Stimulated activated CD4-positive, alpha-beta T cell treated with anti-CD3 and anti-CD28 coated beads, Interleukin-2, amount 100 ng/mL, for 4 hours (primary cell): ENCODE measurements at regions not wholly inside any gene's neighbourhood (a gene's known extent, or its start where the extent isn't known, plus 50 kb on each side); places are given as distances from the start of the nearest gene placed in this dataset.

Source experiments
- DNase-seq: peaks from one replicate; pipeline ENCODE4 v3.0.0-alpha.2; 2020; ENCODE audit warnings: low read depth

- DNase-seq: no peak
Observed at GRCh38 chr13:74476365-74476764, 342.2 kb upstream of the KLF12 start.

GRCh38 chr13:74466864-74467263 lies 332.7 kb upstream of the KLF12 start:
- no peak for DNase-seq

GRCh38 chr13:74466020-74466419 lies 331.8 kb upstream of the KLF12 start:
- no peak for DNase-seq

DNA sequence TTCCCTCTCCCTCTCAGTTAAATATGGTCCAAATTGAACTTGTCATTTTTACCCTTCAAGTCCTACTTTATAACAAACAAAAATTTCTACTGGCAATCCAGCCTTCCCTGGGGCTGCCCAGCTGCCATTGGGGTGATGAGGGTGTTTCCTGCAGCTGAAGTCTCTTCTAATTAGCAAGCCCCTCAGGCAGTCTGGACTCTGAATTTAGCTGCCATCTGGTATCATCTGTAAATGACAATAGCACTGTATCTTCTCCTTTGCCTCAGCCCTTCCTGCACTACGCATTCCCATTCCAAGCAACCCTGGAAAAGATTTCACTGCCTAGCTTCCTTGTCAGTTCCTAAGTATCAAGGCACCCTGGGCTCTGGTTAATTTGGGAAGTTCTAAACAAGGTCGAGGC lies 331.1 kb upstream of the KLF12 start:
- DNase-seq: no peak

DNA sequence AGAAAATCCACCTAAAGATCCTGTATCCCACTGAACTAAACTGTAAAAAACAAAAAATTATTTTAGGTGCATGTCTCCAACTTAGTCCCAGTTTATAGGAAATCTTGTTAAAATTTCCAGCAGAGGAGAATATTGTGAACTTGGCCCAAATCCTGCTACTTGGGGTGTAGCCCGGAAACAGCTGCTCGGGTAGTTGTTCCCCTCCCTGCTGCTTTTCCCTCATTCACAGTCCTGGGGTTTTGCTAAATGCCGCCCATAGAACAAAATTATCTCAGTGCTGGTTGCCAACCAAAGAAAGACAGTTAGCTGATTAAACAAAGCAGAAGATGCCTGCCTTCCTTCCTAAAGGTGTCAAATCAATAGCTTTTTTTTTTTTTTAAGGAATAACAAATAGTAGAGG lies 330.5 kb upstream of the KLF12 start:
- DNase-seq: no peak

GRCh38 chr13:74461011-74461410 lies 326.8 kb upstream of the KLF12 start:
- DNase-seq: no peak

DNA sequence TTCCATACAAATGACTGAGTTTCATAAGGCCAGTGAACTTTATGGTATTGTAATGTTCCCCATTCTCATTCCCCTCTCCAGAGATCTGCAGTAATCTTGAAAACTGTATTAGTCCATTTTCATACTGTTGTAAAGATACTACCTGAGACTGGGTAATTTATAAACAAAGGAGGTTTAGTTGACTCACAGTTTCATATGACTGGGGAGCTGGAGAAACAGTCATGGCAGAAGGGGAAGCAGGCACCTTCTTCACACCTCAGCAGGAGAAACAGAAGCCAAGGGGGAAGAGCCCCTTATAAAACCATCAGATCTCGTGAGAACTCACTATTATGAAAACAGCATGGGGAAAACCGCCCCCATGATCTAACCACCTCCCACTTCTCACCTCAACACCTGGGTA lies 318.7 kb upstream of the KLF12 start:
- no peak for DNase-seq

DNA sequence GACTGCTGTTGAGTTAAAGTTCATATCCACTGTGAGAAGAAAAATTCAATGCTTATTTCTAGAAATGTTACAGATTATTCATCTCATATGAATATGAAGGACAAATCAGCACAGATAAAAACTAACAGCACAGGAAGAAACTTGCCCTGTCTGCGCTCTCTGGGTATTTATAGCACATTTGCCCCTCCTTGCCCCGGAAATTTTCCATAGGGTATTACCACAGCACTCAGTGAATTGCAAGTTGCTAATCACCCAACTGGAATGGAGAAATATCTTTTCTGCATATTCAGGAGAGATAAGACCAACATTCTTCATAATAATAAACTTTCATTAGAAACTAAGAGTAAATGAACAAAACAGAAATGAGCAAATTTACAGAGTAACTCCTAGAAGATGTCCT lies 318.0 kb upstream of the KLF12 start:
- DNase-seq: no peak

DNA sequence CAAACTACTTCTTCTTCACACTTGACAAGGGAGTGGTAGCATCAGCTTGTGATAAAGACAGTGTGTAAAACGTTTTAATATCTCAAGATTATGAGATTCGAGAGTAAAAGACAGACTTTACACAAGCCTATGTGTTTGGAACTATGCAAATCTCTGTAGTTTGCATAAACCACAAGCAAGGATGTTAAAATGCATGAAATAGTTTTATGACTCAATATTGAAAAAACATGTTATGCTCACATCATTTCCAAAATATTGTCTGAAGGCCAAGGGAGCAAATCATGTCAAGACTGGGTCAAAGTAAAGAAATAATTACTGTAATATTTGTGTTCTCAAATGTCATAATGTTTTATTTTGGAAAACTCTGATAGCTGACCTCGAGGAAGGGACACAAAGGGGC lies 316.8 kb upstream of the KLF12 start:
- DNase-seq: no peak

DNA sequence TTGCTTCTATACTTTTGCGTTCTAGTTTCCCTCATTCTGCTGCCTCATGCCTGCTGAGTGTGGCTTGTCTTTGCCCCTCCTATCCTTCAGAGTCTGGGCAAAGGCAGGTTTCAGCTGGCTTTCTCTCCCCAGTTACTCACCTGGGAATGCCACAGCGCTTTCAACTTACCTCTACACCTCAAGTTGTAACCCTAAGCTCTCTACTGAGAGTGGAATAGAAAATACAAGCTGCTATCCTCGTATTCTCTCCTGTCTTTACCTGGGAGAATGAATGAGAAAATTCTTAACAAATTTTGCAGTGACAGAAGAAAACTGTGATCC lies 316.3 kb upstream of the KLF12 start:
- DNase-seq: no peak

DNA sequence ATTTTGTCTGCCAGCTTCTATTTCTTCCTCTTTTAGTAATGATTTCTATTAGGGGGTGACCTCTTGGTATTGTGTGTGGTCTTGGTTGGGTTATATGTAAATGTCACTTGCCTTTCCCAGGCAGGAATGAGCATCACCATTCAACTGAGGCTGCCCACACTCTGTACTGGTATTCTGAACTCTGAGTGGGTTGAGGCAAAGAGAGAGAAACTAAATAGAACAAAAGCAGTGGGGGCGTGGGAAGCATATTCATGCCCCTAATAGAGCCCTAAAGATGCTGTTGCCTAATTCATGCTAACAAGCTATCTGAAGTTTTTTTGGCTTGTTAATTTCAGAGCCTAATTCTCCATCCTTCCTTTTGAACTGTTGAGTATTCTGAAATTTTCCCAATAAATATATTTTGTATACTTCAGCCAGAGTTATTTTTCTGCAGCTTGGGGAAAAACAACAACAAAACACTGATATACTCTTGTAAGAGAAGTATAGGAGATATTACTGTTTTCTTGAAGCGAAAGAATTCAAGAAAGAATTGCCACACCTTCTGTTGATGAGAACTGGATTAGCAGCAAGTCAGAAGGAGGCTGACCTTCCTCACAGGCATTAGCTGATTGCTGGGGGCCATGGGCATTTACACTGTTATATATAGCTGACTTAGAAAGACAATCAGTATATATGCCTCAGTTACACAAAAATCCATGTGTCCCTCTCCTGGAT lies 315.8 kb upstream of the KLF12 start:
- no peak for DNase-seq

DNA sequence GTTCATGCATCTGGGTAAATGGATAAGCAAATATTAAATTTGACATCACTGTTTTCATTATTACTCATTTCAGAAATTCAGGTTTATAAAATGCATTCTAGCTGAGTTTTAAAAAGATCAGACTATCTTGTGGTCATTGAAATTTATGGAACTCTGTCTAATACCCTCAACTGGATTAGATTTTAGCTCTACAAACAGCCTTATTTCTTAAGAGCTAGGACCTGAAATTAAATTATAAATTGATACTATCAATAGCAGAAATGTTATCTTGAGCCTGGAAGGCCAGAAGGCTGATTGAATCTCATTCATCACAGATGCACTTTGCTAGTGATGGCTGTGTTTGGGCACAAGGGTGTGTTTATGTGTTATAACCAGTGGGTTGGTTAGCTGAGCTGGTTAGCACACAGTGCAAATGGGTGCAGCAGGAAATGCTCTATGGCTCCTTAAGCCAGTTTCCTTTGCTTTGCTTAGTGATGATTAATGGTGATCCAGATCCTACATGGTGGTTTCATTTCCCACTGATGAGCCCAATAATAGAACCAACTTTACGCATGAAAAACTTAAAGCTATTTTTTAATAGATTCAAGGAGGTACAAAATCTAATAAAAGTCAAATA lies 310.8 kb upstream of the KLF12 start:
- DNase-seq: no peak

DNA sequence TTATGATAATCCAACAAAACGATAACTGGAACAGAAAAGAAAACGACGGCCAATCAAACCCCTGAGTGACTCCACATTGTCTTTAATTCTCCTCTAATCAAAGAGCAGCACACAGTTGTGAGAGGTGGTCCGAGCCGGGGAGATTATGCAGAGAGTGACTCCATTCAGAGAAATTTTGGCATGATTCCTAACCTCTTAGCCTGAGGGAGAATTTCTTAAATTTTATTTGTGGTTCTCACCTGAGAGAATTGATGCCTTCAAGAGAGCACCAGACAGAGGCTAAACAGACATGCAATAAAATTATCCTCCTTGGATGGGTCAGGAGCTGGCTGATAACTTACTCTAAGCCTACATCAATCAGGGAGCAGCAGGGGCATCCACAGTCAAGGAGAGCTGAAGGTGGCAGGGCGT lies 310.0 kb upstream of the KLF12 start:
- no peak for DNase-seq

GRCh38 chr13:74443631-74444030 lies 309.4 kb upstream of the KLF12 start:
- no peak for DNase-seq

- DNase-seq: no peak
Observed at GRCh38 chr13:74442751-74443150, 308.5 kb upstream of the KLF12 start.

GRCh38 chr13:74438901-74439300 lies 304.7 kb upstream of the KLF12 start:
- no peak for DNase-seq

DNA sequence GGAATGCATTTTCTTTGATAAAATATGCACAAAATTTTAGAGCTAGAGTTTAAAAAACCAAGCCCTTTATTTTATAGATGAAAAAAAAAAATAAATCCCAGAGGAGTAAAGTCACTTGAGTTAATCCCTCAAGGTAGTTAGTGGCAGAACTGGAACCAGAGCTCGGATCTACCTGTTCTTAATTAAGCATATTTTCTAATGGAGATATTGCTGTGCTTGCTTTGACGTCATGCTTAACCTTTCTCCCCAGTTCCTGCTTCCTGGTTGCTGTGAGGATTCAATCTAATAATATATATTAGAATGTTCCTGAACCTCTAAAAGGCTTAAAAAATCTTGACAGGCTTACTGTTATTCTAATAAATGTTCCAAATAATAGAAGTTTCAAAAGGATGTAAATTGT lies 300.6 kb upstream of the KLF12 start:
- no peak for DNase-seq

DNA sequence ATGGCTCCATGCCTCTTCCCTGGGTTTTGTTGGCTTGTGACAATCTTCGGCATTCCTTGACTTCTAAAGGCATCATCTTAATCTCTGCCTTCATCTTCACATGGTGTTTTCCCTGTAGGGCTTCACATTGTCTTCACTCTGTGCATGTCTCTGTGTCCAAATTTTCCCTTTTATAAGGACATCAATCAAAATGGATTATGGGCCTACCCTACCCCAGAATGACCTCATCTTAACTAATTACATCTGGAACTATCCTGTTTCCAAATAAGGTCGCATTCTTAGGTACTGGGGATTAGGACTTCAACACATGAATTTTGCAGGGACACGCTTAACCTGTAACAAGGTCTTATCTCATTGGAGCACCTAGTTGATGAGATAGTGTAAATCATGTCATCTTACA lies 290.3 kb upstream of the KLF12 start:
- no peak for DNase-seq

DNA sequence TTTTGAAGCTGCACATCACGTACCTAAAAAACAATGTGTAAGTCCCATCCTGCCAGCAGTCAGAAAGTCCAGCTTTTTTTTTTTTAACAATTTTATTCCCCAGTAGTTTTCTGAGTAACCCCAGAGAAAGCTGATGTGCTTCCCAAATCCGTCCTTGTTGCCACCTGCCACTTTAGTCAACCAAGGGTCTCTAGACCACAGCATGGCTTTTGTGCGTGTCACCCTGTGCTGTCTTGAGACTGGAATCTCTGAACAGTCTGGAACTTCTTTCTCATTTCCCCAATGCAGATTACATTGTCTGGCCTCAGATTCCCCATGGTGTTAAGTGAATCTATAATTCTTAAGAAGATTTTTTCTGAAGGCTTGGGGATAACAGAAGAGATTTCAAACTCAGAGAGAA lies 289.2 kb upstream of the KLF12 start:
- no peak for DNase-seq

DNA sequence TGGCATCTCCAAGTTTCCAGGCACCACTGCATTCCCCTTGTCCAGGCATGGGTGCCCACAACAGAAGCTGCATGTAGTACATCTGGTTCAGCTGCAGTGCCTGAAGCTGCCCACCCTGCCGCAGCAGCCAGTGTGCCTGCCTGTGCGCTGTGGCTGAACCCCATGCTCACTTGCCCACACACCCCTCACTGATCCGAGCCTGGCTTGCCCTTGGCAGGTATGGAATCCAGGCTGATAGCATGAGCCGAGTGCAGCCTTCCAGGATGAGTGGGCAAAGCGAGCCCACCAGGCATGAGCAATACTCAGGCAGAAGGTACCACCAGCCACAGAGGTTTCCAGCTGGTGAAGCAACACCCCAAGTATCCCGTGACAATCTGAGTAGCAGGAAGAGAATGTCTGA lies 280.3 kb upstream of the KLF12 start:
- no peak for DNase-seq

- no peak for DNase-seq
Observed at GRCh38 chr13:74413482-74413881, 279.3 kb upstream of the KLF12 start.

DNA sequence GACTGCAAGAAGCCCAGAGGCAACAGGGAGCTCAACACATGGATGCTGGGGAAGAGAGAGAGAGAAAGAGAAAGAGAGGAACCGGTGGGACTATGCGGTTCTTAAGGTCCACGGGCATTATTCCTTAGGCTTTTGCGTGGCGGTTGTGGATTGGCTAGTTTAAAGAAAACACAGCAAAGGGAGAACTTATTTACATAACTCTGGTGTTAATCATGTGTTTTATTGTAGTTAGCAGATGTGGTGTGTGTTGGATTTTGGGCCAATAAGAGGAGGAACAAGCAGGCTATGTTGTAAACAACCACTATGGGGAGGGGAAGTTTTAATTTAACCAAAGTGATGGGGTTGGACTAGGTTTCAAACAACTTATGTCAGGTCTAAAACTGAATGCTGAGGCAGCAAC lies 275.3 kb upstream of the KLF12 start:
- no peak for DNase-seq

DNA sequence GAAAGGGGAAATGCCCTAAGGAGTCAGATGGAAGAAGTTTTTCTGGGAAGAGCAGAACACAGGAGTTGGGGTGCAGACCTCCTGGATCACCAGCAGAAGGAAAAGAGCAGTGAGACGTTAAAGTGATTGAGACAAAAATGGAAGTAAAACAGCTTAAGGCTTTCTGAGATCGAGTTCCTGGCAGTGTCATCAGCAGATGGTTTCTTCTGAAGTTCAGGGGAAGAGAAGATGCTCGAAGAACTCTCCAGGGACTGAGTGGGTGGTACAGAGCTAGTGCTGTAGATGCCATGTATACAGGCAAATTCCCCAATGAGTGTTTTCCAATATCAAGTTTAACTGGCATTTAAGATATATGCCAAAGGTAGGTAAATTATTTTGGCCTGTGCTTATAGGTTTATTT lies 272.2 kb upstream of the KLF12 start:
- DNase-seq: no peak

- DNase-seq: no peak
Observed at GRCh38 chr13:74398599-74398998, 264.4 kb upstream of the KLF12 start.
